PFSK-1 (cell line): ENCODE measurements at regions not wholly inside any gene's neighbourhood (a gene's known extent, or its start where the extent isn't known, plus 50 kb on each side); places are given as distances from the start of the nearest gene placed in this dataset.

Experiments
- POLR2AphosphoS5 ChIP-seq: IDR thresholded peaks from 2 replicates; pipeline ENCODE4 v1.6.1; 2012; ENCODE audit warnings: low read depth, mild to moderate bottlenecking, control low read depth, low read length, moderate library complexity
- TF ChIP-seq, protein P1 (sequence below), 2 experiments: IDR thresholded peaks; 2 replicates each; pipeline versions ENCODE4 v1.6.1 to v1.8.0; 2011 to 2012; ENCODE audit warnings: low read depth in 2 of 2, low read length in 2 of 2, control low read depth in 1 of 2, inconsistent platforms in 1 of 2, mild to moderate bottlenecking in 1 of 2, moderate library complexity in 1 of 2; ENCODE audit not compliant: insufficient read depth in 1 of 2

DNA sequence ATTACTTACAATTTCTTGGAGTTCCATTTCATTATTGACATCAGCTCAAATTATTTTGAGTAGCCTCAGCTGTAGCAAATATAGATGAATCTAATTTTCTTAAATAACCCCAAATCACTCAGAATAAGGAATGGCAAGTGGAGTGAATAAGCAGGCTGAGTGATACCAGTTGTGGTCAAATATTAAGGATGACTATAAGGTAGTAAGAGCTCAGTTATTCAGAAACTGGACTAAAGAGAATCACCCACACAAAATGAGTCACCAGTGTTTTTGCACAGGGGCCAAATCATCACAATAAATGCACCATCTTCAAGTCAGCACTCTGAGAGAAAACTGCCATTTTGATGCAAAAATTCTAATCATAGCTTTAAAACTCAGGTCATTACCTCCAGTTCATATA is 128.9 kb upstream of the TARS1 start:
- no peak for TF ChIP-seq POLR2AphosphoS5
- TF ChIP-seq, protein P1, sequence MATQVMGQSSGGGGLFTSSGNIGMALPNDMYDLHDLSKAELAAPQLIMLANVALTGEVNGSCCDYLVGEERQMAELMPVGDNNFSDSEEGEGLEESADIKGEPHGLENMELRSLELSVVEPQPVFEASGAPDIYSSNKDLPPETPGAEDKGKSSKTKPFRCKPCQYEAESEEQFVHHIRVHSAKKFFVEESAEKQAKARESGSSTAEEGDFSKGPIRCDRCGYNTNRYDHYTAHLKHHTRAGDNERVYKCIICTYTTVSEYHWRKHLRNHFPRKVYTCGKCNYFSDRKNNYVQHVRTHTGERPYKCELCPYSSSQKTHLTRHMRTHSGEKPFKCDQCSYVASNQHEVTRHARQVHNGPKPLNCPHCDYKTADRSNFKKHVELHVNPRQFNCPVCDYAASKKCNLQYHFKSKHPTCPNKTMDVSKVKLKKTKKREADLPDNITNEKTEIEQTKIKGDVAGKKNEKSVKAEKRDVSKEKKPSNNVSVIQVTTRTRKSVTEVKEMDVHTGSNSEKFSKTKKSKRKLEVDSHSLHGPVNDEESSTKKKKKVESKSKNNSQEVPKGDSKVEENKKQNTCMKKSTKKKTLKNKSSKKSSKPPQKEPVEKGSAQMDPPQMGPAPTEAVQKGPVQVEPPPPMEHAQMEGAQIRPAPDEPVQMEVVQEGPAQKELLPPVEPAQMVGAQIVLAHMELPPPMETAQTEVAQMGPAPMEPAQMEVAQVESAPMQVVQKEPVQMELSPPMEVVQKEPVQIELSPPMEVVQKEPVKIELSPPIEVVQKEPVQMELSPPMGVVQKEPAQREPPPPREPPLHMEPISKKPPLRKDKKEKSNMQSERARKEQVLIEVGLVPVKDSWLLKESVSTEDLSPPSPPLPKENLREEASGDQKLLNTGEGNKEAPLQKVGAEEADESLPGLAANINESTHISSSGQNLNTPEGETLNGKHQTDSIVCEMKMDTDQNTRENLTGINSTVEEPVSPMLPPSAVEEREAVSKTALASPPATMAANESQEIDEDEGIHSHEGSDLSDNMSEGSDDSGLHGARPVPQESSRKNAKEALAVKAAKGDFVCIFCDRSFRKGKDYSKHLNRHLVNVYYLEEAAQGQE (IDR thresholded peaks at IDR 0.05; ENCODE audit: insufficient read depth in 1 of 2, low read depth in 2 of 2, low read length in 2 of 2), result no peak
